Testis (tissue), 2 donors: ENCODE measurements at regions not wholly inside any gene's neighbourhood (a gene's known extent, or its start where the extent isn't known, plus 50 kb on each side); places are given as distances from the start of the nearest gene placed in this dataset.

Experiments used
- CTCF ChIP-seq, 3 experiments: fragments of 450-650 bp in 2 of 3; fragments of 200-600 bp in 1 of 3; sonication (generic) in 1 of 3; IDR thresholded peaks; one replicate each; pipeline ENCODE4 v1.5.1; 2016 to 2019; ENCODE audit warnings: antibody characterized with exemption in 3 of 3, mild to moderate bottlenecking in 2 of 3, moderate library complexity in 1 of 3
- POLR2A ChIP-seq: fragments of 450-650 bp; IDR thresholded peaks from one replicate; pipeline ENCODE4 v1.6.1; 2017; ENCODE audit warnings: antibody characterized with exemption, mild to moderate bottlenecking, moderate library complexity

- TF ChIP-seq CTCF (IDR thresholded peaks at IDR 0.05) = no peak
- no peak for TF ChIP-seq POLR2A
Measured at GRCh38 chr5:117302473-117302872, 727.9 kb upstream of the SEMA6A start.
